HG03103 (cell line): ENCODE measurements at regions not wholly inside any gene's neighbourhood (a gene's known extent, or its start where the extent isn't known, plus 50 kb on each side); places are given as distances from the start of the nearest gene placed in this dataset.

Source experiments
- ATAC-seq: cut with Tn5 transposase; IDR thresholded peaks from one replicate; pipeline ENCODE4 v1.9.1; 2021; ENCODE audit warnings: low read depth; ENCODE audit not compliant: unreplicated experiment

GRCh38 chr1:38327559-38327973 is 281.0 kb upstream of the POU3F1 start:
- no peak for ATAC-seq

GRCh38 chr1:38326856-38327255 is 280.3 kb upstream of the POU3F1 start:
- ATAC-seq, result no peak

- no peak for ATAC-seq
These were observed 279.5 kb upstream of the POU3F1 start for GRCh38 chr1:38326135-38326534.

- ATAC-seq, result no peak
These were observed 266.2 kb upstream of the POU3F1 start for GRCh38 chr1:38312753-38313152.

- ATAC-seq, result no peak
These were observed 263.5 kb upstream of the POU3F1 start for GRCh38 chr1:38310079-38310478.

GRCh38 chr1:38308780-38309179 is 262.2 kb upstream of the POU3F1 start:
- no peak for ATAC-seq

- ATAC-seq, result no peak
These were observed 259.1 kb upstream of the POU3F1 start for GRCh38 chr1:38305666-38306065.

GRCh38 chr1:38303843-38304242 is 257.2 kb upstream of the POU3F1 start:
- ATAC-seq, result no peak

GRCh38 chr1:38301040-38301439 is 254.4 kb upstream of the POU3F1 start:
- ATAC-seq, result no peak

- ATAC-seq, result no peak
These were observed 254.0 kb upstream of the POU3F1 start for GRCh38 chr1:38300616-38301015.

- no peak for ATAC-seq
These were observed 251.2 kb upstream of the POU3F1 start for GRCh38 chr1:38297842-38298241.

- no peak for ATAC-seq
These were observed 250.7 kb upstream of the POU3F1 start for GRCh38 chr1:38297246-38297645.

- ATAC-seq, result no peak
These were observed 249.5 kb upstream of the POU3F1 start for GRCh38 chr1:38296047-38296446.

- no peak for ATAC-seq
These were observed 247.0 kb upstream of the POU3F1 start for GRCh38 chr1:38293567-38293966.

- ATAC-seq, result no peak
These were observed 246.4 kb upstream of the POU3F1 start for GRCh38 chr1:38292969-38293368.

GRCh38 chr1:38291906-38292521 is 245.4 kb upstream of the POU3F1 start:
- no peak for ATAC-seq

GRCh38 chr1:38291336-38291735 is 244.7 kb upstream of the POU3F1 start:
- no peak for ATAC-seq

GRCh38 chr1:38289034-38289433 is 242.4 kb upstream of the POU3F1 start:
- ATAC-seq, result no peak

- no peak for ATAC-seq
These were observed 241.0 kb upstream of the POU3F1 start for GRCh38 chr1:38287547-38287946.

- no peak for ATAC-seq
These were observed 240.4 kb upstream of the POU3F1 start for GRCh38 chr1:38287036-38287435.

GRCh38 chr1:38285807-38286530 is 239.4 kb upstream of the POU3F1 start:
- ATAC-seq, result no peak

GRCh38 chr1:38284953-38285352 is 238.4 kb upstream of the POU3F1 start:
- ATAC-seq, result no peak
